NB4 (cell line): ENCODE measurements at regions not wholly inside any gene's neighbourhood (a gene's known extent, or its start where the extent isn't known, plus 50 kb on each side); places are given as distances from the start of the nearest gene placed in this dataset.

ENCODE experiments used
- DNase-seq: peaks from one replicate; pipeline ENCODE4 v3.0.0; 2010; ENCODE audit warnings: low read depth
- H3K4me3 ChIP-seq: one replicate; pipeline ENCODE4 v1.5.1; 2011; ENCODE audit warnings: mild to moderate bottlenecking, low read depth, low read length, moderate library complexity
- MAX ChIP-seq: IDR thresholded peaks from 2 replicates; pipeline ENCODE4 v1.6.1; 2011; ENCODE audit warnings: low read depth, low read length
- MYC ChIP-seq: IDR thresholded peaks from 2 replicates; pipeline ENCODE4 v1.6.1; 2011; ENCODE audit warnings: low read depth, low read length
- POLR2A ChIP-seq: IDR thresholded peaks from 2 replicates; pipeline ENCODE4 v1.6.1; 2011; ENCODE audit warnings: mild to moderate bottlenecking; ENCODE audit not compliant: insufficient read length; ENCODE audit errors: extremely low read depth
- TF ChIP-seq, protein P1 (sequence below): IDR thresholded peaks from one replicate; pipeline ENCODE4 v1.5.1; 2012; ENCODE audit warnings: low read depth, low read length

DNA sequence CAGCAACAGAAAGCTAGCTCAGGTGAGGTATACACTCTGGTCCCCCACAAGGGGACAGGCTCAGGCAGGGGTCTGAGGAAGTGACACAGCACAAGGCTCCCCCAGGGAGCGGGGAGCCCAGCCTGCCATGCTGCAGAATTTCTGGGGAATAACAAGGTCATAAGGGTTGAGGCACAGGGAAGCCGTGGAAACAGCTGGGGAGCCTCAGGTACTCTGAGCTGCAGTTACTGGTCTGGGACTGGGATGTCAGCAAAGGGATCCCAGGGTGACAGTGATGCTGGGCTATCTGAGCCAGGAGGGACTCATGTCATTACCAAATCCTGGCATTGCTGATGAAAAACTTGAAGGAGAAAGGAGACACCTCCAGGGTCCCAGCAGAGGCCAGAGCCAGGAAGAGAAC lies 64.4 kb upstream of the NANOS1 start:
- H3K4me3 ChIP-seq, result no peak overlapping the region
- no peak for DNase-seq
- no peak for TF ChIP-seq MYC
- no peak for TF ChIP-seq POLR2A
- TF ChIP-seq MAX, result no peak
- TF ChIP-seq, protein P1, sequence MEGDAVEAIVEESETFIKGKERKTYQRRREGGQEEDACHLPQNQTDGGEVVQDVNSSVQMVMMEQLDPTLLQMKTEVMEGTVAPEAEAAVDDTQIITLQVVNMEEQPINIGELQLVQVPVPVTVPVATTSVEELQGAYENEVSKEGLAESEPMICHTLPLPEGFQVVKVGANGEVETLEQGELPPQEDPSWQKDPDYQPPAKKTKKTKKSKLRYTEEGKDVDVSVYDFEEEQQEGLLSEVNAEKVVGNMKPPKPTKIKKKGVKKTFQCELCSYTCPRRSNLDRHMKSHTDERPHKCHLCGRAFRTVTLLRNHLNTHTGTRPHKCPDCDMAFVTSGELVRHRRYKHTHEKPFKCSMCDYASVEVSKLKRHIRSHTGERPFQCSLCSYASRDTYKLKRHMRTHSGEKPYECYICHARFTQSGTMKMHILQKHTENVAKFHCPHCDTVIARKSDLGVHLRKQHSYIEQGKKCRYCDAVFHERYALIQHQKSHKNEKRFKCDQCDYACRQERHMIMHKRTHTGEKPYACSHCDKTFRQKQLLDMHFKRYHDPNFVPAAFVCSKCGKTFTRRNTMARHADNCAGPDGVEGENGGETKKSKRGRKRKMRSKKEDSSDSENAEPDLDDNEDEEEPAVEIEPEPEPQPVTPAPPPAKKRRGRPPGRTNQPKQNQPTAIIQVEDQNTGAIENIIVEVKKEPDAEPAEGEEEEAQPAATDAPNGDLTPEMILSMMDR, result no peak

DNA sequence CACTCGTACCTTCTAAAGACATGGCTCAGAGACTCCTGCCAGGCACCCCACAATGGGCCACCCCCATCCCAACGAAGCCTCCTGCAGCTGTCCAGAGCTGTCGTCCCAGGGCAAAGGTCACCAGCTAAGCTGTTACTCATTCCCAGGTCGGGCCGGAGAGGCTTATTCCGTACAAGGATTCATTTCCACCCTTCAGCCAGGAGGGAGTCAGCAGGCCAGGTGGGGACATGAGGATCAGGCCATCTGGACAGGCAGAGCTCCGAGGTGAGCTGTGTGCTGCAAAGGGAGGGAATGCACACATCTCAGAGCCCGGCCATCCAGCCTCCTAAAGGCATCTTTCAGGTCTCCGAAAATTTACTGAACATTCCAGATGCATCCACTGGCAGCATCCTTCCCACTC lies 63.9 kb upstream of the NANOS1 start:
- DNase-seq, result no peak
- no peak for TF ChIP-seq POLR2A
- no peak overlapping the region for H3K4me3 ChIP-seq

DNA sequence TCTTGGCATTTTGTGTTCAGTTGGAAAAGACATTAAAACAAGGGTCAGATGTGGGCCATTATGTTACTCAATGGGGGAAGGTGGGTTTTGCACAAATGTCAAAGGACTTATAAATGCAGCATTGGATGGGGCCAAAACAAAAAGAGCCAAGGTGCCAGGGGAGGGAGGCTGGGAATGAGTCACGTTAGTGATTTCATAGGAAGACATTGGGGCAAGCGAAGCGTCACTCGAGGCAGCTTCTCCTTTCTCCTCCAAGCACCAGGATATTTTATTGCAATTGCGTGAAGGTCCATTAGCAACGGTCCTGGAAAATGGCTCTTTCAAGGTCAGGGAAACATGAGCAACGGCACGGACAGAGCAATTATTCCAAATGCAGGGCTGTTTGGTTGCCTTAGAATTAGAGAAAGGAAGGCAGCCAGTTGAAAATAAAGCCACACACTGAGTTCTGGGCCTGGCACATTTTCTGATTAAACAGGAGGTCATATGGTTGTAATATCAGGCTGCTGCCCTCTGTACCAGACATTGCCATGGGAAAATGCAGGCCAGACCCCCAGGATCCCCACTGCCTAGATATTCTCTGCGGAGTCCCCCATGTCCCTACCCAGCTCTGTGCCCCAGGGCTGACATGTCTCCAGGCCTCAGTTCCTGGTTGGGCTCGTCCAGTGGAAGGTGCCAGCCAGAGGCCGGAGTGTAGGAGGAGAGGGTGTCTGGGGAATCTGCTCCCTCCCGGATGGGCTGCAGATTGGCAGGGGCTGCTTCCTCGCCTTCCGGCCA lies 63.3 kb upstream of the NANOS1 start:
- no peak for DNase-seq
- H3K4me3 ChIP-seq, result no peak overlapping the region
- TF ChIP-seq MYC, result no peak
- no peak for TF ChIP-seq POLR2A
- TF ChIP-seq, protein P1, result no peak
- TF ChIP-seq MAX, result no peak

DNA sequence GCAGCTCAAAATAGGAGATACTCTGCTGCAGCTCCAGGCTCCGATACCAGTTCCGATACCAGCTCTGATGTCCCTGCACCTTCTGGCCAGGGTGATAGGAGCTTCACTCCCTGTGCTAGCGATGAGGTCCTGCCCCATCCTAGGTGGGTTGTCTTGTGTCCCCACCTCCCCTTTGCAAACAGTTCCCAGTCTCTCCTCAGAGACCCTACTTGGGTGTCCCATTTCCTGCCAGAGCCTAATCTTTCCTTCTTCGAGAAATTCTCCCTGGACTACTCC lies 62.7 kb upstream of the NANOS1 start:
- TF ChIP-seq POLR2A (no peak), MYC (no peak), MAX (no peak)
- TF ChIP-seq, protein P1, result no peak
- no peak overlapping the region for H3K4me3 ChIP-seq
- no peak for DNase-seq

GRCh38 chr10:118967160-118967559 lies 62.4 kb upstream of the NANOS1 start:
- TF ChIP-seq MYC (no peak), POLR2A (no peak), MAX (no peak)
- TF ChIP-seq, protein P1, result no peak
- H3K4me3 ChIP-seq, result no peak overlapping the region
- DNase-seq, result no peak

GRCh38 chr10:118968060-118968459 lies 61.5 kb upstream of the NANOS1 start:
- TF ChIP-seq MAX (no peak), POLR2A (no peak), MYC (no peak)
- TF ChIP-seq, protein P1, result no peak
- no peak for DNase-seq
- no peak overlapping the region for H3K4me3 ChIP-seq
